HG02884 (cell line): ENCODE measurements at regions not wholly inside any gene's neighbourhood (a gene's known extent, or its start where the extent isn't known, plus 50 kb on each side); places are given as distances from the start of the nearest gene placed in this dataset.
A peak's percentile ranks its signal among the peaks of the same experiment; 100 is the strongest.
"Not testable (repeated sequence)": the region's sequence is repeated elsewhere in the genome, so short reads cannot be mapped to it uniquely, and the experiment has no call there.

ENCODE experiments used
- ATAC-seq: cut with Tn5 transposase; IDR thresholded peaks from one replicate; pipeline ENCODE4 v1.9.1; 2021; ENCODE audit warnings: mild to moderate bottlenecking, moderate library complexity; ENCODE audit not compliant: unreplicated experiment

DNA sequence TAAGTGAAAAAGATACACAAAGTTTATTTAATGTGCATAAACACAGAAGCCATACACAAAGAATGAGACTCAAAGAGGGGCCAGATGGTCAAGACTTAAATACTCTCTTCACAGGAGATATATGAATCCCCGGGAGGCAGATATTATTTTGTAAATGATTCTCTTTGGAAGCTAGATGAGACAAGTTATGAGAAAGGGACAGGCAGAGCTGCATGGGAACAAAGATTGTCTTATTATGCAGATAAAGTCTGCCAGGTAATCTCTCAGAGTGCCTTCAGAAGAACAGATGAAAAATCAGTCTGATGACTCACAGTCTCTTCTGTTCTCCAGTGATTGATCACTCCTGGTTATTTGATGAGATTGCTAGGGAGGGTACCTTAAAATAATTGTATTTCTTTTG lies 89.0 kb downstream of the NAF1 start:
- ATAC-seq = no peak

DNA sequence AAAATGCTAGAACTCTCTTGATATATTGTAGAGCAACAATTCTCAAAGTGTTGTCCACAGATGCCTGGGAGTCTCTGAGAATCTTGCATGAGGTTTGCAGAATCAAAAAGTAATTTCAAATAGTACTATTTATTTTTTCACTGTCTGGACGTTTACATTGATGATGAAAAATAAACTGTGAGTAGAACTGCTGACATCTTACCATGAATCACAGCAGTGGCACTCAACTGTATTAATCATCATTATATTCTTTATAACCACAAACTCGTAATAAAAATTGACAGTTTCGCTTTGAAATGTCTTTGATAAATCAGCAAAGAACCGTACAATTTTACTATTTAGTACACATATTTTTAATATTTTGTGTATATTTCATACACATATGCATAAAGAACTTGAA lies 94.5 kb downstream of the NAF1 start:
- ATAC-seq = no peak

DNA sequence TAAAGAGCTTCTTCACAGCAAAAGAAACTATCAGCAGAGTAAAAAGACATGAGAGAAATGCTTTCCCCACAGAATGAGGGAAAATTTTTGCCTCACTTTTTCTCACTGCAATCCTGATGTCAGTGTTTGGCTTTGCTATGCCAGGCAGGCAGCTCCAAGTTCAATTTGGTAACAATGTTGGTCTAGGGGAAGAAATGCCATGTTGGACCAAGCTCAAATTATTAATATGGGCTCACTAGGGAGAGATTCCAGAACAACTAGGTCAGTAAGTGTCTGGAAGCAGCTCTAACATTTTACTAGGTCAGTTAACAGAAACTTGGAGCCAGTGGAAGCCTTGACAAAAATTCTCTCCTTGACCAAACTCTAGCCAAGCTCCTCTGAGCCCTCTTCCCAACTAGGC lies 95.4 kb downstream of the NAF1 start:
- no peak for ATAC-seq

DNA sequence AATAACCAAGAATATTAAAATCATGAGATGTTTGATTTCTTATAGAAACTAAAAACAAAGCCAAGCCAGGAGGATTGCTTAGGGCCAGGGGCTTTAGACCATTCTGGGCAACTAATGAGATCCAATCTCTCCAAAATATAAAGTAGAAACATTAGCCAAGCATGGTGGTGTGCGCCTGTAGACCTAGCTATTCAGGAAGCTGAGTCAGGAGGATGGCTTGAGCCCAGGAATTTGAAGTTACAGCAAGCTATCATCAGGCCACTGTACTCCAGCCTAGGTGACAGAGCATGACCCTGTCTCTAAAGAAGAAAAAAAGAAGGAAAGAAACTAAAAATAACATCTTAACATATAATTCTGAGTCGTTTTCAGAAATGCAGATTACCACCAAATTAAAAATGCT lies 96.7 kb downstream of the NAF1 start:
- ATAC-seq = no peak

DNA sequence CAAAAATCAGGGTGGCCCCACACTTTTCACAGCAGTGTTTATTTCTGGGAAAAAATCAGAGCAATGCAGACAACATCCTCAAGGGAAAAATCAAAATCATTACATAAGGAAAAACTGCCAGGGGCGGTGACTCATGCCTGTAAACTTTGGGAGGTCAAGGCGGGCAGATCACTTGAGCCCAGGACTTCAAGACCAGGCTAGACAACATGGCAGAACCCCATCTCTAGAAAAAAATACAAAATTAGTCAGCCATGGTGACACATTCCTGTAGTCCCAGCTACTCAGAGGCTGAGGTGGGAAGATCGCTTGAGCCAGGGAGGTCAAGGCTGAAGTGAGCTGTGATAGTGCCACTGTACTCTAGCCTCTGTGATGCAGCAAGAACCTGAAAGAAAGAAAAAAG lies 102.8 kb downstream of the NAF1 start:
- ATAC-seq = no peak

DNA sequence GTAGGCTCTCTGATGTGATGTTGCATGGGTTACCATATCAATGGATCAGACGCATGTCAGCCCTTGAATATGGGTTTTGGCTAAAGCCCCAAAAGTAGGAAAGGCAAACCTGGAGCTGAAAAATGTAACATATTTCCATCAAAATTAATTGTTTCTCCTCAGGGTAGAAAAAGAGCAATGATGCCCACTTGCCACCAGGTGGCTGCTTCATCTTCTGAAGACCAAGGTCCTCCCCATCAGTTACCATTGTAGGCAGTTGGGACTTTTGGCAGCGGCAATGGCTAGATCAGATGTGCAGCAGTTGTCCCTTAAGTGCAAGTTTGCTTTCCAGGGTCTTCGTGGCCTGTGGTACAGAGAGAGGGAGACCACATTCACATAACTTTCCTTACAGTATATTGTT lies 118.2 kb downstream of the NAF1 start:
- peak; percentile 75 for ATAC-seq

DNA sequence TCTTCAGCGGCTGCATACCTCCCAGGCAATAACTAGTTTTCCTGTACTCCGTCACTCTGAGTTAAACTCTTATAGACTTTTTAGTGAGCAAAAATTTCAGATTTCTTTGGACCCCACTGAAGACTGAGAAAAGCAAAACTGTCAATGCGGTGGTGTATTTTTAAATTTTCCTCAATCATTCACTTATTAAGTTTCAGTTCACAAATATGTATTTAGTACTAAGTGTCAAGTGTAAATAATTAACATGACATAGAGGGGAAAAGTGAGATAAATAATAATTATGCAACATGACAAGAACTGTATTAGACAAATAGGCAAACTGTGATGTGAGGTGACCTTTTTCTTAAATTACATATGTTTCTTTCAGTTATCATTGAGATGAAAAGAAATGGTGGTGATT lies 124.4 kb downstream of the NAF1 start:
- ATAC-seq = no peak

DNA sequence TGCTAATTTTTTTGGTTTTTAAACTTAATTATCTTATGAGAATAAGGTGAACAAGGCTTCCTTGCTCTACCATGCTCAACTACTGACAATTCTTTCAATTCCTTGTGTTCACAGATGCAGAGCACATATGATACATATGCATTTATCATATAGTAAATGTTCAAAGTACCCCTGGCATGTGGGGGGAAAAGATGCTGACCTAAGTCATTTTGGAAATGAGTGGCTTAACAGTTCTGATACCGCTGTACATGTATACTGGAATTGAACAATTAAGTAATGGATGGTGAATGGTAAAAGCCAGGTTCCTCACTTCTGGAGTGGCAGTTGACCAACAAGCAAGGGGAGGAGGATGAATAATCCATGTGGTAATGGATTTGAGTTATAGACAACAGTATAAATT lies 149.6 kb downstream of the NAF1 start:
- ATAC-seq = no peak

DNA sequence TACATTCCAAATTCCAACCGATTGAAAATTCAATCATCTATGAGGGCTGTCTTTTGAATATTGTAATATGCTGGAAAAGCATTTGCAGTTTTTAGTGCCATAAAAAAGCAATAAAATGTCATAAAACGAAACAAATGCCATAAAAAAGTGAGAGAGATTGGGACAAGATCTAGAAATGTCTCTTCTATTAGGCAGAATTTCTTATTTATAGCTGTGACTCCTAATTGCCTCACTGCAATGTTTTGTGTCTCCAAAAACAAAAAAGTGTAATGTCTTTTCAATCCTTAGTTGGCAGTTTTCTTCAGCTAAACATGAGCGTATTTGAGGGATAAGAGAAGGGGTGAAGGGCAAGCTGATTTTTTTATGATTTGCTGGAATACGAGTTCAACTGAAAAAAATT lies 153.9 kb downstream of the NAF1 start:
- ATAC-seq = no peak

DNA sequence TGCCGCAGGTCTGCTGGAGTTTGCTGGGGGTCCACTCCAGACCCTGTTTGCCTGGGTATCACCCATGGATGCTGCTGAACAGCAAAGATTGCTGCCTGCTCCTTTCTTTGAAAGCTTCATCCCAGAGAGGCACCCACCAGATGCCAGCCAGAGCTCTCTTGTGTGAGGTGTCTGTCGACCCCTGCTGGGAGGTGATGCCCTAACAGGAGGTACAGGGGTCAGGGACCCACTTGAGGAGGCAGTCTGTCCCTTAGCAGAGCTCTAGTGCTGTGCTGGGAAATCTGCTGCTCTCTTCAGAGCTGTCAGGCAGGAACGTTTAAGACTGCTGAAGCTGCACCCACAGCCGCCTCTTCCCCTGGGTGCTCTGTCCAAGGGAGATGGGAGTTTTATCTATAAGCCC lies 162.7 kb downstream of the NAF1 start:
- ATAC-seq = no peak

DNA sequence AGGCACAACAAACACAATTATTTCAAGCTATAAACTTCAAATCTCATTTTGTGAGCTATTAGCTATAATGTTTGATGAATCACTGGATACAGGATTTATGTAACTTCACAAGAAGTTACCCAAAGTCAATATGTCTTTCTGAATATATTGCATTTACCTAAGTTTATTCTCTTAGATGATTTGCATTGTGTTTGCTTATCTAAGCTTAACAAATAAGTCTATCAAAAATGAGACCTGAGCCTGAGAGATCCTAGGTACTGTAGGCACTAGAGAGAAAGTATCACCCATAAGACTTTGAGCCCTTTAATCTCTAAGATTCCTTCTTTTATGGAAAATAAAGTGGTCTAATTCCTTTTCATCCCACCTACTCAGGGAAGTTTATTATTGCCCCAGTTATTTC lies 178.2 kb downstream of the NAF1 start:
- ATAC-seq = no peak

DNA sequence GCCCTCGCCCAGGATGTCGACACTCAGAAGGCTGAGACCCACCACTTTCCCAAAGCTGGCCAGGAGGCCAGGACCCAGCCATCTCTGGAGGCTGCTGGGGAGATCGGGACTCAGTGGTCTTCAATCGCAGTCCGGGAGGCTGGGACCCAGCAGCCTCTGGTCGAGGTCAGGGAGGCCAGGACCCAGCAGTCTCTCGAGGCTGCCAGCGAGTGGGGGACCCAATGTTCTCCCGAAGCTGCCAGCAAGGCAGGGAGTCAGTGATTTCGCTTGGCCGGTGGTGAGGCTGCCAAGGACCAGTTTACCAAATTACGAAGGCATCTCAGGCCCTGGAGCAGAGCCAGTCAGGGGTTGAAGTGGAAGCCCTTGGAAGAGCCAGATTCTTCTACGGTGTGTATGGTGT lies 181.6 kb downstream of the NAF1 start:
- no peak for ATAC-seq

DNA sequence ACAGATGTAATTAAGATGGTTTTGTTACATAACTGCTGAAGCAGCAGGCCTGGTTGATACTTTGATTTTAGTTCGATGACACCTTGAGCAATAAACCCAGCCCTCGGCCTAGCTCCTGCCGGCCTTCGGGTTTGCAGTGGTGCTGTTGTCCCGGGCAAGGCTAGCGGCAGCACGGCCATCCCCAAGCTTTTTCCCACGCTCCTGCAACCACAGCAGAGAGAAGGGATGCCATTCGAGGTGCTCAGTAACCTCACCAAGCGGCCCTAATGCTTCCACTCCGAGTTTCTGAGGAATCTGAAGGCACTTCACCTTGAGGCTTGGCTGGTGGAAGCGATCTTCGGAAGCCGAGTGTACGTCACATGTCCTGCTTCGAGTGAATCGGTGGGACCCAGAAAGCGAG lies 182.1 kb downstream of the NAF1 start:
- no peak for ATAC-seq

DNA sequence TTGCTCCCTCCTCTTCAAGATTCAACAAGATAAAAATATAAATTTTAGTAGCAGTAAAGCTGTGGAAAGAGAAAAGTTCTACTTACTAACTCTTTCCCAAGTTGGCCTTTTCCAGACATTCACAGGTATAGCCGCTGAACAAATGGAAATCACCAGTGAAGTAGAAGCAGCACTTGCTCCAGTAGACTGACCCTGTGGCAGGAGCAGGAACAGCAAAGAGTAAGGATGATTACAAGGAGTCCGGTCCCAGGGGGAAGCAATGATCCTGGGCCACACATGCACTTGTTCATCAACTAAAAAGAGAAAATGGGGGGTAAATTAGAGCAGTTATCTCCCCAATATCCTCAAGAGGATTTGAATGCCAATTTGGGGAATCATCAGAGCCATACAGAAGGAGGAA lies 184.9 kb downstream of the NAF1 start:
- no peak for ATAC-seq

DNA sequence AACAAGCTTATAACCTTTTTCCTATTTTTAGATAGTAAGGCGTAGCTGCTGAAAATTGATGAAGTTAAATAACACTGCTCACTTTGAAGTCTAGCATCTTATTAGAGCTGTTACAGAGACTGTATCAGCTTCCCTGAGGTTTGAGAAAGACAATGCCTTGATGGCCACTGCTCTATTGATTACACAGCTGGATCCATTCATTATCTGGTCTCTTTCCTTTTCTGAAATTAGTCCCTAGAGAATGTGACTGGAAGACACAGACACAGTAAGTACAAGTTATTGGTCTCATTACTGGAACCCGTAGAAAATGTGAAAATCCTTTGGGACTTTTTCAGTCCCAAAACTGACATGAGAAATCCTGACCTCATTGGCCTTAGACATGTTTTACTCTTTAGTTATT lies 188.3 kb downstream of the NAF1 start:
- no peak for ATAC-seq

DNA sequence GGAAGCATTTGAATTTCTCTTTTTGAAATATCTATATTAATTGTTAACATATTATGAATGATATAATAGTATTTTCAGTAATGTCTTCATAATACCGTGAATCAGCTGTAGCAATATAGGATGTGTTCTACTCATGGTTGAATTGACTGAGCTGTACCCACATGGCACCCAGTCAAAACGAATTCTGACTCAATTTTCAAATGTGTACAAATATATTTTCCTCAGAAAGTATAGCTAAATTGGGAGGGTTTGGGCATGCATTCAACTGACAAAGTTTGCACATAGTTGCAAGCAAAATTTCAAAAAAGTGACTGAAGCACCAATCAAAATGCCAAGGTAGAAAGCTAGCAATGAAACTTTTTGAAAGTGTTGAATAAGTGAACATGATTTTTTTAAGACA lies 188.9 kb downstream of the NAF1 start:
- ATAC-seq = no peak

DNA sequence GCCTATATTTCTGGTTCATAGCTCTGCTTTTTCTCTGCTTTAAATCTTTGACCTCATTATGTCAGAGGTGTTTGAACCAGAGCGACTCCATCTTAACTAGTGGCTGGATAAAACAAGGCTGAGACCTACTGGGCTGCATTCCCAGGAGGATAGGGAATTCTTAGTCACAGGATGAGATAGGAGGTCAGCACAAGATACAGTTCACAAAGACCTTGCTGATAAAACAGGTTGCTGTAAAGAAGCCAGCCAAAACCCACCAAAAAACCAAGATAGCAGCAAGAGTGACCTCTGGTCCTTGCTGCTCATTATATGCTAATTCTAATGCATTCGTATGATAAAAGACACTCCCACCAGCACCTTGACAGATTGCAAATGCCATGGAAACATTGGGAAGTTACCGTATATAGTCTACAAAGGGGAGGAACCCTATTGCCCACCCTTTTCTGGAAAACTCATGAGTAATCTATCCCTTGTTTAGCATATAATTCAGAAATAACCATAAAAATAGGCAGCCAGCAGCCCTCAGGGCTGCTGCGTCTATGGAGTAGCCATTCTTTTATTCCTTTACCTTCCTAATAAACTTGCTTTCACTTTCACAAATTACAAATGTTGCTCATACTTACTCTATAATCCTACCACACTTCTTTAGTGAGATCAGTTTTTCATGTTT lies 193.9 kb downstream of the NAF1 start:
- no peak for ATAC-seq

DNA sequence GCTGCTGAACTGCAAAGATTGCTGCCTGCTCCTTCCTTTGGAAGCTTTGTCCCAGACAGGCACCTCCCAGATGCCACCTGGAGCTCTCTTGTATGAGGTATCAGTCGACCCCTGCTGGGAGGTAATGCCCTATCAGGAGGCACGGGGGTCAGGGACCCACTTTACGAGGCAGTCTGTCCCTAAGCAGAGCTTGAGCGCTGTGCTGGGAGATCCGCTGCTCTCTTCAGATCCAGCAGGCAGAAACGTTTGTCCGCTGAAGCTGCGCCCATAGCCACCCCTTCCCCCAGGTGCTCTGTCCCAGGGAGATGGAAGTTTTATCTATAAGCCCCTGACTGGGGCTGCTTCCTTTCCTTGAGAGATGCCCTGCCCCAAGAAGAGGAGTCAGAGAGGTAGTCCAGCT lies 197.5 kb downstream of the NAF1 start:
- ATAC-seq = no peak

DNA sequence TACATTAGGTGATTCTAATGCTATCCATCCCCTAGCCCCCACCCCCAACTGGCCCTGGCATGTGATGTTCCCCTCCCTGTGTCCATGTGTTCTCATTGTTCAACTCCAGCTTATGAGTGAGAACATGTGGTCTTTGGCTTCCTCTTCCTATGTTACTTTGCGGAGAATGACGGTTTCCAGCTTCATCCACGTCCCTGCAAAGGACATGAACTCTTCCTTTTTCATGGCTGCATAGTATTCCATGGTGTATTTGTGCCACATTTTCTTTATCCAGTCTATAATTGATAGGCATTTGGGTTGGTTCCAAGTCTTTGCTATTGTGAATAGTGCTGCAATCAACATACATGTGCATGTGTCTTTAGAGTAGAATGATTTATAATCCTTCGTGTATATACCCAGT lies 200.7 kb downstream of the NAF1 start:
- ATAC-seq = not testable (repeated sequence)

DNA sequence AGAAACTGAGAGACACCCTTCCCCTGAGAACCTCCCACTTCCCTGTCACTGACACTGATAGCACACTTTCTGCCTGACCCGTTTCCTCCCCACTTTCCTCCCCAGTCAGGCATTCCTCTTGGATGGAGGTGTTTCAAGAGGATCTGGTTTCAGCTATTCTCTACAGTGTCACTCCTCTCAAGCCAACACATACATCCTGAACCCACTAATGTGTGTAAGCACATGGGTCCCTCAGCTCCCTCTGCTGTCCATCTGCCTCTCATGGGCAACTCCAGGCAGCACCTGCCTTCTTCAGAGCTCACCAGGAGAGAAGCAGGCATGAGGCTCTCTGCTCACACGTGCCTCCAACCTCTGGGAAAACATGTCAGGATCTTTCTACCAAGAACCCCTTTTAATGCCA lies 207.6 kb downstream of the NAF1 start:
- ATAC-seq = peak; percentile 74

DNA sequence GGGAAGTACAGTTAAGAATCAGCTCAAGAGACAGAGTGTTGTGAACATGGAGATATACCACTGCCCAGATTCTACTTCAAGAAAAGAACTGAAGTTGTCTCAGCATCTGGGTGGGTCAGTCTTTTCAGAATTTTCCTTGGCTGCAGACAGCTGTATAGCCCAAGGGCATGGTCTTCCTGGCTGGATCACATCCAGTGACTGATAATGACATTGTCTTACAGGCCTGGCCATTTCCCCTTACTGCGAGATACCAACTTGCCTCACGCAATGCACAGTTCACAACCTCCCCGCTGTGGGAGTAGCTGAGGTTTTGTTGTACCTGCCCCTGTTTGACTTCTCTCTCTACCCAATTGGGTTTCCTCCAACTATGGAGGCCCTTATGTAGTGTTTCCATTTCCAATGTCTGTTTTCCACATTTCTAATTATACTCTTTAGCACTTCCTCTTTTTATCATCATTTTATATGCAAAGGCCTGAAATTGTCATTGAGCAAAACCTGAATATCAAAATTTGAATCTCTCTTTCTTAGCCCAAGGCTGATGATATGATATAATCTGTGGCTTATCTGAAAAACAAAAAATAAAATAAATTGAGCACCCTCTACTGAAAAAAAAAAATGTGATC lies 209.1 kb downstream of the NAF1 start:
- ATAC-seq = no peak

DNA sequence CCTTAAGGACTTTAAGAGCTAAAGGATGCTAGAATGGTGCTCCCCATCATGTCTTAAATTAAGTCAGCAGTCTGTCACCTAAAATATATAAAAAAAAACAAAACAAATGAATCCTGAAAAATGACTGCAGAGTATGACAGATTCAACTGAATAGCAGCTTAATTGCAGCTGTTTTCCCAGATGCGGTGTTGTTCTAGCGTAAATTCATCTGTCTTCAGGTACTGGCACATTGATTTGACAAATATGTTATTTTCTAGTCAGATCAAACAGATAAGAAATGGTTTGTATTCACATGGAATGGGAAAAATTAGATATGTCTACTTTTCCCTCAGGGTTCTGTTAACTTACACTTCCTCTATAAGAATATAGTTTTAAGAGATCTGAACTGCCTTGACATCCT lies 211.7 kb downstream of the NAF1 start:
- no peak for ATAC-seq

DNA sequence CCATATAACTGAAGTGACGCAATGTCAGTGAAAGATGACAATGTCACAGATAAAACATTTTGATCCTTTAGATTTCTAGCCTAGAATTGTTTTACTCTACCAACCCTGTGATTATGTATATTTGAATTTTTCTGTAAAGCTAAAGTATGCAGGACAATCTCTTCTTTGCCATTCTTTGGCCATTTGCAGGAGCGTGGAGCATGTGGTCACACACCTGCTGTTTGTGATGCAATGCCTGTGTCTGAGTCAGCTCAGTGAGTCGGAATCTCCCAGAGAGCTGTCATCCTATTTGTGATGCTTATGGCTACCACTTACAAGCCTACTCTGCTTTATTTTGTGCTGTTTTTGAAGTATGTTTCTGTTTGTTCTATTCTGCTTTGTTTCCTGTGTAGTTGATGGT lies 214.5 kb downstream of the NAF1 start:
- ATAC-seq = no peak
